Stomach (tissue), 4 donors: ENCODE measurements at regions not wholly inside any gene's neighbourhood (a gene's known extent, or its start where the extent isn't known, plus 50 kb on each side); places are given as distances from the start of the nearest gene placed in this dataset.

Experiments
- CTCF ChIP-seq, 7 experiments: fragments of 450-650 bp in 4 of 7; fragments of 200-600 bp in 3 of 7; sonication (generic) in 3 of 7; IDR thresholded peaks; one replicate each; pipeline ENCODE4 v1.5.1; 2016 to 2019; ENCODE audit warnings: antibody characterized with exemption in 7 of 7, control low read depth in 2 of 7, mild to moderate bottlenecking in 1 of 7
- POLR2A ChIP-seq, 4 donors: fragments of 450-650 bp; IDR thresholded peaks; one replicate each; pipeline ENCODE4 v1.6.1; 2016; ENCODE audit warnings: antibody characterized with exemption in 4 of 4, control low read depth in 2 of 4, mild to moderate bottlenecking in 1 of 4, moderate library complexity in 1 of 4
- POLR2AphosphoS5 ChIP-seq, 3 donors: sonication (generic); formaldehyde crosslinking; IDR thresholded peaks; one replicate each; pipeline ENCODE4 v1.6.1; 2016; ENCODE audit warnings: antibody characterized with exemption in 3 of 3

- TF ChIP-seq CTCF (IDR thresholded peaks at IDR 0.05): no peak
- no peak for TF ChIP-seq POLR2A (IDR thresholded peaks at IDR 0.05)
- no peak for TF ChIP-seq POLR2AphosphoS5 (IDR thresholded peaks at IDR 0.05)
Observed at GRCh38 chr18:46314011-46314410, 209.8 kb downstream of the HAUS1 start.
